ENCODE measurements at regions not wholly inside any gene's neighbourhood (a gene's known extent, or its start where the extent isn't known, plus 50 kb on each side); places are given as distances from the start of the nearest gene placed in this dataset.

DNA sequence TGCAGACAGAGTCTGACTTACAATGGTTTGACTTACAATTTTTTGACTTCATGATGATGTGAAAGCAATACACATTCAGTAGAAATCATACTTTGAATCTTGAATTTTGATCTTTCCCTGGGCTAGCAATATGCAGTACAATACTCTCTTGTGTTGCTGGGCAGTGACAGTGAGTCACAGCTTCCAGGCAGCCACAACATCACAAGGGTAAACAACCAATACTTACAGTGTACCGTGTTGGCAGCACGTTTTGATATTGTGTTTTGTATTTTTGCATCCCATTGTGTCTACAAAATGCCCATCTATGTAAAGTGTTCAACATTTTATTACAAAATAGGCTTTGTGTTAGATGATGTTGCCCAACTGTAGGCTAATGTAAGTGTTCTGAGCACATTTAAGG, 150.9 kb downstream of the NTMT2 start:
- H3K4me3 ChIP-seq (ENCODE audit: low read depth, low read length): no peak overlapping the region
- H3K27me3 ChIP-seq (ENCODE audit: insufficient read depth, low read length): no peaks in the 10 kb centered on the region
- H2AFZ ChIP-seq (ENCODE audit: low read length, unreplicated experiment): no peak overlapping the region
- no peaks in the 10 kb centered on the region for H3K79me2 ChIP-seq (ENCODE audit: control insufficient read depth, insufficient read depth, low read length, unreplicated experiment)
- no peaks in the 10 kb centered on the region for H3K4me1 ChIP-seq (ENCODE audit: control insufficient read depth, insufficient read depth, low read length, unreplicated experiment)
- H3K27ac ChIP-seq (ENCODE audit: low read depth, low read length): no peak overlapping the region
- no peaks in the 10 kb centered on the region for H3K36me3 ChIP-seq (ENCODE audit: insufficient read depth, low read length)

DNA sequence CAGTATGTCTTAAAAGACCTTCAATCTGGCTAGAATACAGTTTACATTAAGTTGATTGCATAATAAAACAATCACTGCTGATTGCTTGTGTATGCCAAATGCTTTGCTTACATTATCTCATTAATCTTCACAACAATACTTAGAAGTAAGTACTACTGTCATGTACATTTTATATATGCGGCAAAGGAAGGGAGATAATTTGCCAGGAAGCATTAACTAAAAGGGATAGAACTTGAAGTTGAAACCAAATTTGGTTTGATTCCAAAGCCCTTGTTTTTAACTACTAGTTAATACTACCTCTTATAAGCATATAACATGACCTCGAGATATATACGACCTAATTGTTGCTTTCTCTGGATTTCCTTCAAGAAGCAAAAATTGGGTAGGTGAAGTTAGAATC, 155.8 kb downstream of the NTMT2 start:
- no peaks in the 10 kb centered on the region for H3K79me2 ChIP-seq (ENCODE audit: control insufficient read depth, insufficient read depth, low read length, unreplicated experiment)
- H3K4me1 ChIP-seq (ENCODE audit: control insufficient read depth, insufficient read depth, low read length, unreplicated experiment): peaks cover 11% of the 10 kb centered on the region
- no peak overlapping the region for H2AFZ ChIP-seq (ENCODE audit: low read length, unreplicated experiment)
- H3K4me3 ChIP-seq (ENCODE audit: low read depth, low read length): no peak overlapping the region
- H3K36me3 ChIP-seq (ENCODE audit: insufficient read depth, low read length): no peaks in the 10 kb centered on the region
- H3K27ac ChIP-seq (ENCODE audit: low read depth, low read length): no peak overlapping the region
- no peaks in the 10 kb centered on the region for H3K27me3 ChIP-seq (ENCODE audit: insufficient read depth, low read length)

DNA sequence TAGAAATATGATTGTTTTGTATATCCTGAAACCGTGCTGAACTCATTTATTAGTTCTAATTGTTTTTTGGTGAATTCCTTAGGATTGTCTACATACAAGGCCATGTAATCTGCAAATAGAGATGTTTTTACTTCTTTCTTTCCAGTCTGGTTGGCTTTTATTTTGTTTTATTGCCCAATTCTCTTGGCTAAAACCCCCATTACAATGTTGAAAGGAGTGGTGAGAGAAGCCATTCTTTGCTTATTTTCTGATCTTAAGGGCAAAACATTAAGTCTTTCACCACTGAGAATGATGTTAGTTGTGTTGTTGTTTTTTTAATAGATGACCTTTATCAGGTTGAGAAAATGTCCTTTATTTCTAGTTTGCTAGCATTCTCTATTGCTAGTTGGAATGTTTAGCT, 157.3 kb downstream of the NTMT2 start:
- Histone ChIP-seq H2AFZ (ENCODE audit: low read length, unreplicated experiment) (no peak overlapping the region), H3K27ac (ENCODE audit: low read depth, low read length) (no peak overlapping the region), H3K79me2 (ENCODE audit: control insufficient read depth, insufficient read depth, low read length, unreplicated experiment) (no peaks in the 10 kb centered on the region), H3K4me1 (ENCODE audit: control insufficient read depth, insufficient read depth, low read length, unreplicated experiment) (peaks cover 26% of the 10 kb centered on the region), H3K27me3 (ENCODE audit: insufficient read depth, low read length) (no peaks in the 10 kb centered on the region), H3K4me3 (ENCODE audit: low read depth, low read length) (no peak overlapping the region), H3K36me3 (ENCODE audit: insufficient read depth, low read length) (no peaks in the 10 kb centered on the region)

DNA sequence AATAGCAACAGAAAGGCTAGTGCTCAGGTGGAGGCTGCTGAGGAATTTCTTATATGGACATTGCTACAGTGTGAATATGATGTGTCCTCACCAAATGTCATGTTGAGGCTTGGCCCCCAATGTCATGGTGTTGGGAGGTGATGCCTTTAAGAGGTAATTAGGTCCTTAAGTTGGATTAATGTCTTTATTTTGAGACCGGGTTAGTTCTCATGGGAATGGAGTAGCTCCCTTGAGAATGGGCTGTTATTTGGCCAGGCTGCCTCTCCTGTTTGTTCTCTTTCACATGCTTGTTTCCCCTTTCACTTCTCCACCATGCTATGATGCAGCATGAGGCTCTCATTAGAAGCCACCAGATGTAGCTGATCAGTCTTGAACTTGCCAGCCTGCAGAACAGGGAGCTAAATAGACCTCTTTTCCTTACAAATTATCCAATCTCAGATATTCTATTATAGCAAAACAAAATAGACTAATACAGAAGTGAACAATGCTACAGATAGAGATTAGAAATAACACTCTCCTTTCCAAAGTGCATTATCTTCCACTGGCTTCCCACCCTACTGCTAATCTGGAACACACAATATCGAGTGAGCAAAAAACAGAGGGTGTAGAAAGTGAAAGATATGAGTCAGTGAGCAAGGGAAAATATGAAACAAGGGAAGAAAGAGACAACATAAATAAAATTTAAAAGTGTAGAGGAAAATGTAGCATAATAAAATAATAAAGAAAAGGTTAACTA, 160.2 kb downstream of the NTMT2 start:
- Histone ChIP-seq H2AFZ (ENCODE audit: low read length, unreplicated experiment) (peak overlapping the region; percentile 73), H3K4me3 (ENCODE audit: low read depth, low read length) (peak overlapping the region; percentile 28), H3K27me3 (ENCODE audit: insufficient read depth, low read length) (no peaks in the 10 kb centered on the region), H3K36me3 (ENCODE audit: insufficient read depth, low read length) (no peaks in the 10 kb centered on the region), H3K27ac (ENCODE audit: low read depth, low read length) (peak overlapping the region; percentile 77; the same call in 1 of the 2 replicates), H3K79me2 (ENCODE audit: control insufficient read depth, insufficient read depth, low read length, unreplicated experiment) (no peaks in the 10 kb centered on the region), H3K4me1 (ENCODE audit: control insufficient read depth, insufficient read depth, low read length, unreplicated experiment) (peaks cover 50% of the 10 kb centered on the region)

DNA sequence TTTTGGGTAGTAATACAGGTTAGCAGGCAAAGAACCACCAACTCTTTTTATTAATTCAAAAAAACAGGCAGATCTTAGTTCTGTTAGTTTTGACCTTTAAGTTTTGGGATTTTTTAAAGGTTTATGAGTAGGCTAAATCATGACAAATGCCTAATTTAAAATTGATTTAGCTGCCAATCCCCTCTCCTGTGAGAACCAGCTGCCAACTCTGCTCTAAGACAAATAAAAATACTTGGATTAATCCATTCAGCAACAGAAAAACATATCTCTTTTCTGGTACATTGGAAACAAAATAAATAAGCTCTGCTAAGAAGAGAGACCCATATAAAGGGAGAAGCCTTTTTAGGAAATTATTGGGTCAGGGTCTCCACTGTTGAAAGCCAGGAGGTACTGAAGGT, 160.8 kb downstream of the NTMT2 start:
- Histone ChIP-seq H3K36me3 (ENCODE audit: insufficient read depth, low read length) (no peaks in the 10 kb centered on the region), H3K4me3 (ENCODE audit: low read depth, low read length) (peak overlapping the region; percentile 28), H3K27ac (ENCODE audit: low read depth, low read length) (peak overlapping the region; percentile 77; the same call in 1 of the 2 replicates), H3K27me3 (ENCODE audit: insufficient read depth, low read length) (no peaks in the 10 kb centered on the region), H2AFZ (ENCODE audit: low read length, unreplicated experiment) (peak overlapping the region; percentile 73), H3K79me2 (ENCODE audit: control insufficient read depth, insufficient read depth, low read length, unreplicated experiment) (no peaks in the 10 kb centered on the region), H3K4me1 (ENCODE audit: control insufficient read depth, insufficient read depth, low read length, unreplicated experiment) (peaks cover 54% of the 10 kb centered on the region)

DNA sequence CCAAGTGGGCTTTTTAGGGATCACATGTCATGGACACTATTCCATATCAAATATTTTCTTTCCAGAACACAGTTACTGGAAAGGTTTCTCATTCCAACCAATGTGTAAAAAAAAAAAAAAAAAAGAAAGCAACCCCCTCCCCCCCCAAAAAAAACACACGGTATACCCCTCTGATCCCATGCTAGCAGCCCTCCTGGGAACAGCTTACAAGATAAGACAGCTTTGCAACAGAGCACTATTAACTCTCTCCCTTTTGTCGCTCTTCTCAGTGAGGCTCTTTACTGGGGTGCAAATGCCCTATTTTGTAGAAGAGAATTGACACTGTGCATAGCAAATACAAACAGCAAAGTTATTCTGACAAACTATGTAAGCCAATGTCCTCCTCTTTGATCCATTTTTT, 161.2 kb downstream of the NTMT2 start:
- Histone ChIP-seq H2AFZ (ENCODE audit: low read length, unreplicated experiment) (peak overlapping the region; percentile 41), H3K79me2 (ENCODE audit: control insufficient read depth, insufficient read depth, low read length, unreplicated experiment) (no peaks in the 10 kb centered on the region), H3K27me3 (ENCODE audit: insufficient read depth, low read length) (no peaks in the 10 kb centered on the region), H3K4me1 (ENCODE audit: control insufficient read depth, insufficient read depth, low read length, unreplicated experiment) (peaks cover 54% of the 10 kb centered on the region), H3K27ac (ENCODE audit: low read depth, low read length) (peak overlapping the region; percentile 77), H3K36me3 (ENCODE audit: insufficient read depth, low read length) (no peaks in the 10 kb centered on the region), H3K4me3 (ENCODE audit: low read depth, low read length) (0 out of 2 replicates have a peak overlapping the region, but pooled peaks have one; percentile 17)

DNA sequence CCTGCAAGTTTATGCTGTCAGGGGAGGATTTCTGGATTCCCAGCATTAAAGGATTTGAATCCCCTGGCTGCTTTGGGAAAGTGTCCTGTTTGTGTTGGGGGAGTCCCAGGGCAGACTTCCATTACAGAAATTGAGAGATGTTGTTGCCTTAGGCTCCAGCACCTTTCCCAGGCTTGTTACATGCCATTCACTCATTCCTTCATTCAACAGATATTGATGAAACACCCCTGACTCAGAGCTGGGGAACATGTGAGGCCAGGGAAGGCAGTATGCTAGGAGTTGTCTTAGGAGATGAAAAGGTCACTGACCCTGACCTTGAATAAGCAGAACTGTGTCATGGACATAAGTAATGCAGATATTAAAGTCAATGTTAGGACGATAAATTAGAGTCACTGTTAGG, 161.7 kb downstream of the NTMT2 start:
- Histone ChIP-seq H3K4me1 (ENCODE audit: control insufficient read depth, insufficient read depth, low read length, unreplicated experiment) (peaks cover 54% of the 10 kb centered on the region), H3K36me3 (ENCODE audit: insufficient read depth, low read length) (no peaks in the 10 kb centered on the region), H3K27me3 (ENCODE audit: insufficient read depth, low read length) (no peaks in the 10 kb centered on the region), H3K4me3 (ENCODE audit: low read depth, low read length) (0 out of 2 replicates have a peak overlapping the region, but pooled peaks have one; percentile 17), H3K27ac (ENCODE audit: low read depth, low read length) (peak overlapping the region; percentile 77), H2AFZ (ENCODE audit: low read length, unreplicated experiment) (peak overlapping the region; percentile 41), H3K79me2 (ENCODE audit: control insufficient read depth, insufficient read depth, low read length, unreplicated experiment) (no peaks in the 10 kb centered on the region)

DNA sequence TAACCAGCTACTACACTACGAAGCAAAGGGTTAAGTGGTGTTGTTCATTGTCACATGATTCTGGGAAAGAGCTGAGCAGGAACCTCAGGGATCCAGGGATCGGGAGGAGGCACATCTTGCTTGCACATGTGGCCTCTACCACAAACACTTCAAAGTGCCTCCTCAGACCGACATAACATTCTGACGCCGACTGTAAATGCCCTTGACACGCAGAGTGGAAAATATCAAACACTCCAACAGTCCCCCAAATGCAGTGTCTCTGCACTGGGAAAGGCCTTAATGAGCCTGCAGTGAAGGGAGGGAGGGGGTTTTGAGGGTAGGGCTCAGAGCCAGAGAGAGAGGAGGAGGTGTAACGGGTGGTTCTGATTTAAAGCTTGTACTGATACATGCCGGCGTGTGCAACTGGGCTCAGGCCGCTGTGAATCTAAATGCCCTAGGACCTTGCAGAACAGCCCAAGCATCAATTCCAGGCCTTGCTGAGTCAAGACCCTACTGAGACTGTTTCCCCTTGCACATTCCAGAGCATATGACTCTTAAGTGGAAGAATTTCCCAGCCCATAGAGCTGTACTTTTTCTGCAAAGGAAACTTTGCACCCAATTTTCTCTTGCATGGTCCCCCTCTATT, 163.7 kb downstream of the NTMT2 start:
- peak overlapping the region; percentile 48 for H3K4me3 ChIP-seq (ENCODE audit: low read depth, low read length)
- H3K79me2 ChIP-seq (ENCODE audit: control insufficient read depth, insufficient read depth, low read length, unreplicated experiment): no peaks in the 10 kb centered on the region
- peak overlapping the region; percentile 86 for H3K27ac ChIP-seq (ENCODE audit: low read depth, low read length)
- H2AFZ ChIP-seq (ENCODE audit: low read length, unreplicated experiment): peak overlapping the region; percentile 91
- no peaks in the 10 kb centered on the region for H3K27me3 ChIP-seq (ENCODE audit: insufficient read depth, low read length)
- peaks cover 54% of the 10 kb centered on the region for H3K4me1 ChIP-seq (ENCODE audit: control insufficient read depth, insufficient read depth, low read length, unreplicated experiment)
- no peaks in the 10 kb centered on the region for H3K36me3 ChIP-seq (ENCODE audit: insufficient read depth, low read length)

DNA sequence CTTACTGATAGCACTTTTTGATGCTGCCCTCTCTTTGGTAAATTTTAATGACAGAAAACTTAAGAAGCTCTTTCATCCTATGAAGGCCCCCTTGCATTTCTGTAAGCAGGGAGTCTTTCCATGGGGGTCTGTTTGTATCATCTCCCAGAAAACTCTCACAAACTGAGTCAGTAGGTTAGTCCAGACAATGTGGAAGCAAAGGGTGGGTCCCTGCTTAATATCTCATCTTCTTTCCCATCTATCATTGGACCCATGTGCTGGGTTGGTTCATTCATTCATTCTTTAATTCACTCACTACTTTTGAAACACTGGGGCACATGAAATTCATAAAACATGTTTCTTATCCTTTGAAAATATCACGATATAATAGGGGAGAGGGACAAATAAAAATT, 164.3 kb downstream of the NTMT2 start:
- H3K36me3 ChIP-seq (ENCODE audit: insufficient read depth, low read length): no peaks in the 10 kb centered on the region
- peak overlapping the region; percentile 86 for H3K27ac ChIP-seq (ENCODE audit: low read depth, low read length)
- no peaks in the 10 kb centered on the region for H3K79me2 ChIP-seq (ENCODE audit: control insufficient read depth, insufficient read depth, low read length, unreplicated experiment)
- no peaks in the 10 kb centered on the region for H3K27me3 ChIP-seq (ENCODE audit: insufficient read depth, low read length)
- peak overlapping the region; percentile 91 for H2AFZ ChIP-seq (ENCODE audit: low read length, unreplicated experiment)
- peaks cover 54% of the 10 kb centered on the region for H3K4me1 ChIP-seq (ENCODE audit: control insufficient read depth, insufficient read depth, low read length, unreplicated experiment)
- H3K4me3 ChIP-seq (ENCODE audit: low read depth, low read length): 0 out of 2 replicates have a peak overlapping the region, but pooled peaks have one; percentile 21

DNA sequence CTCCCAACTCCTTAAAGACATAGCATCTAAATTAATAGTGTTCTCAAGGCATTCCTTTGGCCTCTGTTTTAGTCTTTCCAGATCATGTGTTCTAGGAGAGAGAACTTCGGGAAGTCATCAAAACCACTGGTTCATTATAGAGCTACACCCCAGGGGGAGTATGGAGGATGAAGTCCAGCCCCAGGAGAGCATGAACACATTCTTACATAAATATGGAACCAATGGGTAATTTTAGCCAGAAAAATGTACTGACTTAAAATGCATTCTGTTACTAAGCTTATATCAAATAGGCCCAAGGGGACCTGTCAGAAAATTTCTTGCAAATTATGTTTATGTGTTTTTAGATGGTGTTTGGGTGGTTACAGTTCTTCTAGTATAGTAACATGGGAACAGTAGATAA, 165.2 kb downstream of the NTMT2 start:
- Histone ChIP-seq H3K36me3 (ENCODE audit: insufficient read depth, low read length) (no peaks in the 10 kb centered on the region), H2AFZ (ENCODE audit: low read length, unreplicated experiment) (no peak overlapping the region), H3K79me2 (ENCODE audit: control insufficient read depth, insufficient read depth, low read length, unreplicated experiment) (no peaks in the 10 kb centered on the region), H3K4me1 (ENCODE audit: control insufficient read depth, insufficient read depth, low read length, unreplicated experiment) (peaks cover 49% of the 10 kb centered on the region), H3K27ac (ENCODE audit: low read depth, low read length) (peak overlapping the region; percentile 86), H3K27me3 (ENCODE audit: insufficient read depth, low read length) (no peaks in the 10 kb centered on the region), H3K4me3 (ENCODE audit: low read depth, low read length) (no peak overlapping the region)

DNA sequence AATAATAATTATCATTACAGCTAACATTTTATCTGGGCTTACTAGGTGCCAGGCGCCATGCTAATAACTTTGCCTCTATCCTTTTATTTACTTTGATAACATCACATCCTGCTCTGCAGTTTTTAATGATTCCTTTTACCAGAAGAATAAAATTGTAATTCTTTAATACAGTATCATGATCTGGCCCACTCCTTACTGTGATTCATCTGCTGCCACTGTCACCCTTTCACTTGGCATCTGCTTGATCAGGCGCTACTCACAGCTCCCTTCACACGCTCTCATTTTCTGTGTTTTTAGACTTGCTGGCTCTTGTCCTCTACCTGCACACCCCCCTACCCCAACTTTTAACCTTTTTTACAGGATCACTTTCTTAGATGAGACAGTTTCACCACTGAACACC, 167.5 kb downstream of the NTMT2 start:
- no peaks in the 10 kb centered on the region for H3K27me3 ChIP-seq (ENCODE audit: insufficient read depth, low read length)
- no peak overlapping the region for H3K27ac ChIP-seq (ENCODE audit: low read depth, low read length)
- no peak overlapping the region for H2AFZ ChIP-seq (ENCODE audit: low read length, unreplicated experiment)
- no peak overlapping the region for H3K4me3 ChIP-seq (ENCODE audit: low read depth, low read length)
- no peaks in the 10 kb centered on the region for H3K36me3 ChIP-seq (ENCODE audit: insufficient read depth, low read length)
- H3K4me1 ChIP-seq (ENCODE audit: control insufficient read depth, insufficient read depth, low read length, unreplicated experiment): peaks cover 28% of the 10 kb centered on the region
- H3K79me2 ChIP-seq (ENCODE audit: control insufficient read depth, insufficient read depth, low read length, unreplicated experiment): no peaks in the 10 kb centered on the region
